Stimulated activated CD8-positive, alpha-beta memory T cell treated with anti-CD3 and anti-CD28 coated beads, Interleukin-12 subunit alpha, Interleukin-12 subunit beta, amount 100 ng/mL, for 4 hours (primary cell): ENCODE measurements at regions not wholly inside any gene's neighbourhood (a gene's known extent, or its start where the extent isn't known, plus 50 kb on each side); places are given as distances from the start of the nearest gene placed in this dataset.

Source experiments
- DNase-seq: peaks from one replicate; pipeline ENCODE4 v3.0.0-alpha.2; 2020; ENCODE audit warnings: low read depth

GRCh38 chr3:72322264-72322976, 525.8 kb downstream of the SHQ1 start:
- DNase-seq: no peak

GRCh38 chr3:72320955-72321303, 527.3 kb downstream of the SHQ1 start:
- DNase-seq: no peak

- DNase-seq: no peak
These were observed 527.9 kb downstream of the SHQ1 start for GRCh38 chr3:72320095-72320954.

GRCh38 chr3:72319194-72320094, 528.8 kb downstream of the SHQ1 start:
- DNase-seq: no peak

GRCh38 chr3:72318504-72319193, 529.6 kb downstream of the SHQ1 start:
- no peak for DNase-seq

- DNase-seq: no peak
These were observed 530.8 kb downstream of the SHQ1 start for GRCh38 chr3:72317491-72317890.

GRCh38 chr3:72316501-72317279, 531.6 kb downstream of the SHQ1 start:
- no peak for DNase-seq

- no peak for DNase-seq
These were observed 528.4 kb upstream of the PROK2 start for GRCh38 chr3:72313308-72313707.

GRCh38 chr3:72312339-72312738, 527.4 kb upstream of the PROK2 start:
- no peak for DNase-seq

- no peak for DNase-seq
These were observed 526.5 kb upstream of the PROK2 start for GRCh38 chr3:72311425-72311824.

GRCh38 chr3:72310419-72311380, 525.8 kb upstream of the PROK2 start:
- no peak for DNase-seq

- no peak for DNase-seq
These were observed 524.9 kb upstream of the PROK2 start for GRCh38 chr3:72309661-72310418.

GRCh38 chr3:72308641-72309040, 523.7 kb upstream of the PROK2 start:
- no peak for DNase-seq

- no peak for DNase-seq
These were observed 522.6 kb upstream of the PROK2 start for GRCh38 chr3:72307438-72308115.

- DNase-seq: no peak
These were observed 521.9 kb upstream of the PROK2 start for GRCh38 chr3:72306800-72307341.

GRCh38 chr3:72303926-72304325, 519.0 kb upstream of the PROK2 start:
- no peak for DNase-seq

- no peak for DNase-seq
These were observed 516.8 kb upstream of the PROK2 start for GRCh38 chr3:72301779-72302178.

- no peak for DNase-seq
These were observed 515.7 kb upstream of the PROK2 start for GRCh38 chr3:72300621-72301020.
